H9 (cell line): ENCODE measurements at regions not wholly inside any gene's neighbourhood (a gene's known extent, or its start where the extent isn't known, plus 50 kb on each side); places are given as distances from the start of the nearest gene placed in this dataset.

Experiments used
- DNase-seq: peaks from one replicate; pipeline ENCODE4 v3.0.0-alpha.2; 2017
- H2AFZ ChIP-seq: one replicate; pipeline ENCODE4 v1.6.1; 2013; ENCODE audit warnings: mild to moderate bottlenecking, low read length, control low read depth, moderate library complexity
- H2AK5ac ChIP-seq: 2 replicates; pipeline ENCODE4 v1.6.1; 2013; ENCODE audit warnings: low read length, control low read depth, mixed read lengths; ENCODE audit not compliant: insufficient read length
- H2BK120ac ChIP-seq: one replicate; pipeline ENCODE4 v1.6.1; 2013; ENCODE audit warnings: low read depth, mild to moderate bottlenecking, low read length, control low read depth, inconsistent platforms; ENCODE audit not compliant: poor library complexity, severe bottlenecking
- H2BK12ac ChIP-seq: 2 replicates; pipeline ENCODE4 v1.6.1; 2013; ENCODE audit warnings: low read length, control low read depth, mixed read lengths, low read depth; ENCODE audit not compliant: insufficient read length
- H2BK15ac ChIP-seq: 2 replicates; pipeline ENCODE4 v1.6.1; 2013; ENCODE audit warnings: low read depth, low read length, control low read depth
- H2BK20ac ChIP-seq: one replicate; pipeline ENCODE4 v1.6.1; 2013; ENCODE audit warnings: low read depth, mild to moderate bottlenecking, low read length, control low read depth, inconsistent platforms; ENCODE audit not compliant: poor library complexity, severe bottlenecking
- H2BK5ac ChIP-seq: 2 replicates; pipeline ENCODE4 v1.6.1; 2013; ENCODE audit warnings: low read length, control low read depth, mixed read lengths; ENCODE audit not compliant: insufficient read length
- H3K14ac ChIP-seq: 2 replicates; pipeline ENCODE4 v1.6.1; 2013; ENCODE audit warnings: low read length, control low read depth; ENCODE audit not compliant: insufficient read depth
- H3K18ac ChIP-seq: 2 replicates; pipeline ENCODE4 v1.6.1; 2013; ENCODE audit warnings: low read depth, mild to moderate bottlenecking, mixed read lengths, low read length, control low read depth; ENCODE audit not compliant: insufficient read length
- H3K23ac ChIP-seq: 2 replicates; pipeline ENCODE4 v1.6.1; 2013; ENCODE audit warnings: low read length, control low read depth, mixed read lengths, low read depth; ENCODE audit not compliant: insufficient read length
- H3K23me2 ChIP-seq: 2 replicates; pipeline ENCODE4 v1.6.1; 2013; ENCODE audit warnings: low read depth, mild to moderate bottlenecking, mixed read lengths, low read length, control low read depth; ENCODE audit not compliant: insufficient read length, poor library complexity, severe bottlenecking
- H3K27ac ChIP-seq: 2 replicates; pipeline ENCODE4 v1.5.1; 2013; ENCODE audit warnings: low read length, control low read depth, mixed read lengths, low read depth; ENCODE audit not compliant: insufficient read length
- H3K27me3 ChIP-seq: 2 replicates; pipeline ENCODE4 v1.6.1; 2013; ENCODE audit warnings: low read length, control low read depth, inconsistent platforms; ENCODE audit not compliant: insufficient read depth
- H3K4ac ChIP-seq: 2 replicates; pipeline ENCODE4 v1.6.1; 2013; ENCODE audit warnings: low read depth, mild to moderate bottlenecking, control low read depth, inconsistent platforms, low read length, moderate library complexity
- H3K4me1 ChIP-seq: 2 replicates; pipeline ENCODE4 v1.6.1; 2013; ENCODE audit warnings: low read length, control low read depth, inconsistent platforms; ENCODE audit not compliant: insufficient read depth
- H3K4me2 ChIP-seq: 2 replicates; pipeline ENCODE4 v1.6.1; 2013; ENCODE audit warnings: low read length, control low read depth, mixed read lengths; ENCODE audit not compliant: insufficient read length, insufficient read depth
- H3K56ac ChIP-seq: 2 replicates; pipeline ENCODE4 v1.6.1; 2013; ENCODE audit warnings: low read depth, mild to moderate bottlenecking, mixed read lengths, low read length, control low read depth; ENCODE audit not compliant: insufficient read length
- H3K79me1 ChIP-seq: 2 replicates; pipeline ENCODE4 v1.6.1; 2013; ENCODE audit warnings: low read depth, mild to moderate bottlenecking, moderate library complexity, low read length, control low read depth, inconsistent platforms; ENCODE audit not compliant: insufficient read depth, poor library complexity, severe bottlenecking
- H3K79me2 ChIP-seq: 2 replicates; pipeline ENCODE4 v1.6.1; 2013; ENCODE audit warnings: low read length, control low read depth, inconsistent platforms; ENCODE audit not compliant: insufficient read depth
- H3K9ac ChIP-seq: 2 replicates; pipeline ENCODE4 v1.6.1; 2013; ENCODE audit warnings: low read length, control low read depth, mixed read lengths; ENCODE audit not compliant: insufficient read length; ENCODE audit errors: extremely low read depth
- H3K9me3 ChIP-seq: one replicate; pipeline ENCODE4 v1.6.1; 2013; ENCODE audit warnings: low read depth, low read length, inconsistent platforms; ENCODE audit not compliant: control insufficient read depth
- H3T11ph ChIP-seq: one replicate; pipeline ENCODE4 v1.6.1; 2013; ENCODE audit warnings: mild to moderate bottlenecking, low read length, control low read depth, inconsistent platforms
- H4K20me1 ChIP-seq: one replicate; pipeline ENCODE4 v1.6.1; 2013; ENCODE audit not compliant: control insufficient read depth, insufficient read length, insufficient read depth
- H4K5ac ChIP-seq: 2 replicates; pipeline ENCODE4 v1.6.1; 2013; ENCODE audit warnings: low read depth, mild to moderate bottlenecking, mixed read lengths, low read length, control low read depth; ENCODE audit not compliant: insufficient read length
- H4K8ac ChIP-seq: replicated peaks from 2 replicates; pipeline ENCODE4 v1.6.1; 2013; ENCODE audit warnings: low read length, control low read depth, mixed read lengths, low read depth; ENCODE audit not compliant: insufficient read length
- H4K91ac ChIP-seq: 2 replicates; pipeline ENCODE4 v1.6.1; 2013; ENCODE audit warnings: low read depth, mild to moderate bottlenecking, moderate library complexity, mixed read lengths, low read length, control low read depth; ENCODE audit not compliant: insufficient read length
- H3K27ac Mint-ChIP-seq, 3 experiments: 2 replicates in 2 of 3; 3 replicates in 1 of 3; pipeline ENCODE4 v1.8.0; 2020 to 2021; ENCODE audit warnings: mixed read lengths in 3 of 3, mild to moderate bottlenecking in 1 of 3, moderate library complexity in 1 of 3
- H3K27me3 Mint-ChIP-seq: 2 replicates; pipeline ENCODE4 v1.8.0; 2021; ENCODE audit warnings: low read depth, mild to moderate bottlenecking, moderate library complexity, mixed read lengths
- H3K36me3 Mint-ChIP-seq, 3 experiments: 2 replicates in 2 of 3; 3 replicates in 1 of 3; pipeline ENCODE4 v1.8.0; 2020 to 2021; ENCODE audit warnings: low read depth in 3 of 3, mixed read lengths in 3 of 3; ENCODE audit not compliant: insufficient read depth in 1 of 3
- H3K4me1 Mint-ChIP-seq, 2 experiments: 2 replicates each; pipeline ENCODE4 v1.8.0; 2020; ENCODE audit warnings: mixed read lengths in 2 of 2
- H3K4me3 Mint-ChIP-seq, 2 experiments: 2 replicates in 1 of 2; 3 replicates in 1 of 2; pipeline ENCODE4 v1.8.0; 2020 to 2021; ENCODE audit warnings: mild to moderate bottlenecking in 2 of 2, mixed read lengths in 2 of 2, moderate library complexity in 1 of 2
- H3K9me3 Mint-ChIP-seq, 2 experiments: 2 replicates in 1 of 2; 3 replicates in 1 of 2; pipeline ENCODE4 v1.8.0; 2020; ENCODE audit warnings: mild to moderate bottlenecking in 2 of 2, mixed read lengths in 2 of 2, moderate library complexity in 1 of 2
- WGBS: extraction: QIAGEN DNeasy Blood & Tissue Kit; methylation state at CpG from one replicate; pipeline ENCODE4 v1.1.7; 2013; ENCODE audit warnings: missing lambda C conversion rate, low lambda C conversion rate, mixed read lengths; ENCODE audit not compliant: insufficient read length; ENCODE audit errors: extremely low coverage; 5-methylcytosine and 5-hydroxymethylcytosine counted together
- TF ChIP-seq, protein P1 (sequence below): fragments of 200-600 bp; sonication (generic); conservative IDR thresholded peaks from 3 replicates; pipeline ENCODE4 v1.8.0; 2021; ENCODE audit warnings: antibody characterized with exemption, mild to moderate bottlenecking

DNA sequence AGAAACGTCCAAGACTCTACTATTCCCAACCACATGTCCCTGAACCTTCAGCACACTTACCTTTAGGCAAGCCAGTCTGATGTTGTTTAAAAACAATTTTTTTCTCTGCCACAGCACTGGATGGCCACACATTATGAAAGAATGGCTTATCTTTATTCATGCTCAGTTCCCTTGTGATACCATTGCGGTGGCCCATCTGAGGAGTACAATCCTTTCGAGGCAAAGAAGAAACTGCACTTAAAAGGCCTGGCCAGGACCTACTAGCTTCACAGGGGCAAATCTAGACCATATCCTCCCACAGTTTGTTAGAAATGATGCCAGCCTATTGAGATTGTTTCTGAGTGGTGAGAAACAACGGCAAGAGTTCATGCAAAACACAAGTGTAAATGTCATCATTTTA is 88.4 kb upstream of the PLEKHG1 start:
- Histone ChIP-seq H3K79me2 (no peaks in the 10 kb centered on the region), H2BK5ac (no peak overlapping the region), H4K5ac (no peak overlapping the region), H2BK120ac (no peak overlapping the region), H4K20me1 (no peaks in the 10 kb centered on the region), H2BK15ac (no peak overlapping the region), H3K79me1 (no peaks in the 10 kb centered on the region), H4K8ac (no peak overlapping the region), H3K23ac (no peak overlapping the region), H3K4ac (no peak overlapping the region), H3K4me1 (no peaks in the 10 kb centered on the region; the same call in 1 of the 2 replicates), H3K27me3 (no peaks in the 10 kb centered on the region), H2BK20ac (no peak overlapping the region), H3K9me3 (no peaks in the 10 kb centered on the region), H3K18ac (no peak overlapping the region), H2AFZ (no peak overlapping the region), H3K9ac (no peak overlapping the region), H3K56ac (no peak overlapping the region), H4K91ac (no peak overlapping the region), H3T11ph (no peak overlapping the region), H3K14ac (no peak overlapping the region), H3K4me2 (no peak overlapping the region), H3K27ac (no peak overlapping the region), H2AK5ac (no peak overlapping the region), H3K23me2 (no peaks in the 10 kb centered on the region), H2BK12ac (no peak overlapping the region)
- no peaks in the 10 kb centered on the region for H3K27me3 Mint-ChIP-seq
- TF ChIP-seq, protein P1, sequence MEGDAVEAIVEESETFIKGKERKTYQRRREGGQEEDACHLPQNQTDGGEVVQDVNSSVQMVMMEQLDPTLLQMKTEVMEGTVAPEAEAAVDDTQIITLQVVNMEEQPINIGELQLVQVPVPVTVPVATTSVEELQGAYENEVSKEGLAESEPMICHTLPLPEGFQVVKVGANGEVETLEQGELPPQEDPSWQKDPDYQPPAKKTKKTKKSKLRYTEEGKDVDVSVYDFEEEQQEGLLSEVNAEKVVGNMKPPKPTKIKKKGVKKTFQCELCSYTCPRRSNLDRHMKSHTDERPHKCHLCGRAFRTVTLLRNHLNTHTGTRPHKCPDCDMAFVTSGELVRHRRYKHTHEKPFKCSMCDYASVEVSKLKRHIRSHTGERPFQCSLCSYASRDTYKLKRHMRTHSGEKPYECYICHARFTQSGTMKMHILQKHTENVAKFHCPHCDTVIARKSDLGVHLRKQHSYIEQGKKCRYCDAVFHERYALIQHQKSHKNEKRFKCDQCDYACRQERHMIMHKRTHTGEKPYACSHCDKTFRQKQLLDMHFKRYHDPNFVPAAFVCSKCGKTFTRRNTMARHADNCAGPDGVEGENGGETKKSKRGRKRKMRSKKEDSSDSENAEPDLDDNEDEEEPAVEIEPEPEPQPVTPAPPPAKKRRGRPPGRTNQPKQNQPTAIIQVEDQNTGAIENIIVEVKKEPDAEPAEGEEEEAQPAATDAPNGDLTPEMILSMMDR, result no peak
- WGBS, result no CpG with 5 or more reads among the region's 4 CpGs
- H3K4me3 Mint-ChIP-seq, result no peak overlapping the region
- H3K36me3 Mint-ChIP-seq, result peaks cover 0 to 5% (median 3%) of the 10 kb centered on the region in 3 experiments; a peak in 3 of 7 replicates
- H3K9me3 Mint-ChIP-seq, result peaks cover 6 to 7% of the 10 kb centered on the region in 2 experiments; a peak in 3 of 5 replicates
- no peak for DNase-seq
- H3K27ac Mint-ChIP-seq, result no peak overlapping the region
- peaks cover 10 to 12% of the 10 kb centered on the region in 2 experiments for H3K4me1 Mint-ChIP-seq
